ENCODE measurements at regions not wholly inside any gene's neighbourhood (a gene's known extent, or its start where the extent isn't known, plus 50 kb on each side); places are given as distances from the start of the nearest gene placed in this dataset.
A peak's percentile ranks its signal among the peaks of the same experiment; 100 is the strongest.

- DNase-seq, result no peak
Observed at GRCh38 chr12:16415155-16415554, 67.7 kb downstream of the MGST1 start.

GRCh38 chr12:16417058-16417457 lies 69.6 kb downstream of the MGST1 start:
- no peak for DNase-seq

- DNase-seq, result no peak
Observed at GRCh38 chr12:16421806-16422205, 74.4 kb downstream of the MGST1 start.

- DNase-seq, result no peak
Observed at GRCh38 chr12:16424531-16424930, 77.1 kb downstream of the MGST1 start.

- DNase-seq, result no peak
Observed at GRCh38 chr12:16435875-16436554, 88.6 kb downstream of the MGST1 start.

GRCh38 chr12:16437281-16437816 lies 89.9 kb downstream of the MGST1 start:
- DNase-seq, result no peak

GRCh38 chr12:16437926-16438325 lies 90.5 kb downstream of the MGST1 start:
- DNase-seq, result no peak

GRCh38 chr12:16449459-16449858 lies 102.0 kb downstream of the MGST1 start:
- no peak for DNase-seq

GRCh38 chr12:16453319-16453718 lies 105.9 kb downstream of the MGST1 start:
- no peak for DNase-seq

GRCh38 chr12:16454481-16454880 lies 107.0 kb downstream of the MGST1 start:
- DNase-seq, result no peak

GRCh38 chr12:16458521-16459078 lies 111.2 kb downstream of the MGST1 start:
- no peak for DNase-seq

GRCh38 chr12:16467272-16467671 lies 119.8 kb downstream of the MGST1 start:
- no peak for DNase-seq

GRCh38 chr12:16472631-16473030 lies 125.2 kb downstream of the MGST1 start:
- peak; percentile 2 to 4 for DNase-seq

- no peak for DNase-seq
Observed at GRCh38 chr12:16473610-16474326, 126.3 kb downstream of the MGST1 start.

GRCh38 chr12:16474801-16475200 lies 127.4 kb downstream of the MGST1 start:
- no peak for DNase-seq

- no peak for DNase-seq
Observed at GRCh38 chr12:16475521-16475920, 128.1 kb downstream of the MGST1 start.

GRCh38 chr12:16482726-16483125 lies 123.2 kb downstream of the LMO3 start:
- DNase-seq, result no peak

GRCh38 chr12:16492240-16492639 lies 113.7 kb downstream of the LMO3 start:
- no peak for DNase-seq

GRCh38 chr12:16492820-16493797 lies 112.9 kb downstream of the LMO3 start:
- DNase-seq, result no peak

GRCh38 chr12:16495196-16495595 lies 110.8 kb downstream of the LMO3 start:
- no peak for DNase-seq
